Mesendoderm (in vitro differentiated cells): ENCODE measurements at regions not wholly inside any gene's neighbourhood (a gene's known extent, or its start where the extent isn't known, plus 50 kb on each side); places are given as distances from the start of the nearest gene placed in this dataset.

Source experiments
- DNase-seq: peaks from one replicate; pipeline ENCODE4 v3.0.0; 2013
- H2AK5ac ChIP-seq: 2 replicates; pipeline ENCODE4 v1.6.1; 2013; ENCODE audit warnings: low read length, inconsistent platforms
- H2BK120ac ChIP-seq: 2 replicates; pipeline ENCODE4 v1.6.1; 2013; ENCODE audit warnings: low read depth, mild to moderate bottlenecking, low read length, moderate library complexity, mixed read lengths
- H2BK15ac ChIP-seq: replicated peaks from 2 replicates; pipeline ENCODE4 v1.6.1; 2013; ENCODE audit warnings: low read depth, mild to moderate bottlenecking, moderate library complexity
- H2BK5ac ChIP-seq: 2 replicates; pipeline ENCODE4 v1.6.1; 2013; ENCODE audit warnings: low read length, inconsistent platforms
- H3K18ac ChIP-seq: 2 replicates; pipeline ENCODE4 v1.6.1; 2013; ENCODE audit warnings: mild to moderate bottlenecking, low read length, mixed read lengths
- H3K23ac ChIP-seq: one replicate; pipeline ENCODE4 v1.6.1; 2013; ENCODE audit warnings: low read length
- H3K27ac ChIP-seq: 2 replicates; pipeline ENCODE4 v1.5.1; 2013; ENCODE audit warnings: low read depth, mild to moderate bottlenecking, inconsistent platforms, low read length, moderate library complexity
- H3K27me3 ChIP-seq: 2 replicates; pipeline ENCODE4 v1.6.1; 2013; ENCODE audit warnings: low read length, control low read depth, mild to moderate bottlenecking, inconsistent platforms; ENCODE audit not compliant: insufficient read depth, poor library complexity
- H3K36me3 ChIP-seq: 2 replicates; pipeline ENCODE4 v1.6.1; 2013; ENCODE audit warnings: low read length, inconsistent platforms; ENCODE audit not compliant: control insufficient read depth, insufficient read depth
- H3K4ac ChIP-seq: one replicate; pipeline ENCODE4 v1.6.1; 2013; ENCODE audit warnings: low read depth, mild to moderate bottlenecking, low read length, moderate library complexity
- H3K4me1 ChIP-seq: 2 replicates; pipeline ENCODE4 v1.6.1; 2013; ENCODE audit warnings: low read depth, low read length, inconsistent platforms; ENCODE audit not compliant: control insufficient read depth
- H3K4me2 ChIP-seq: 2 replicates; pipeline ENCODE4 v1.6.1; 2013; ENCODE audit warnings: low read length
- H3K4me3 ChIP-seq: 2 replicates; pipeline ENCODE4 v1.5.1; 2013; ENCODE audit warnings: mild to moderate bottlenecking, low read length
- H3K56ac ChIP-seq: one replicate; pipeline ENCODE4 v1.6.1; 2013; ENCODE audit warnings: low read length
- H3K79me1 ChIP-seq: 2 replicates; pipeline ENCODE4 v1.6.1; 2013; ENCODE audit warnings: low read length, inconsistent platforms
- H3K79me2 ChIP-seq: 2 replicates; pipeline ENCODE4 v1.6.1; 2013; ENCODE audit warnings: mild to moderate bottlenecking, low read length; ENCODE audit not compliant: control insufficient read depth, insufficient read depth
- H3K9ac ChIP-seq: 2 replicates; pipeline ENCODE4 v1.6.1; 2013; ENCODE audit warnings: low read length, inconsistent platforms
- H4K5ac ChIP-seq: one replicate; pipeline ENCODE4 v1.6.1; 2013; ENCODE audit warnings: low read length
- H4K8ac ChIP-seq: one replicate; pipeline ENCODE4 v1.6.1; 2013; ENCODE audit warnings: low read depth, mild to moderate bottlenecking, control low read depth, low read length, moderate library complexity
- WGBS: extraction: QIAGEN DNeasy Blood & Tissue Kit; methylation state at CpG from one replicate; pipeline ENCODE4 v1.1.7; 2013; ENCODE audit warnings: low lambda C conversion rate, missing lambda C conversion rate; ENCODE audit not compliant: insufficient coverage; ENCODE audit errors: extremely low coverage; 5-methylcytosine and 5-hydroxymethylcytosine counted together

DNA sequence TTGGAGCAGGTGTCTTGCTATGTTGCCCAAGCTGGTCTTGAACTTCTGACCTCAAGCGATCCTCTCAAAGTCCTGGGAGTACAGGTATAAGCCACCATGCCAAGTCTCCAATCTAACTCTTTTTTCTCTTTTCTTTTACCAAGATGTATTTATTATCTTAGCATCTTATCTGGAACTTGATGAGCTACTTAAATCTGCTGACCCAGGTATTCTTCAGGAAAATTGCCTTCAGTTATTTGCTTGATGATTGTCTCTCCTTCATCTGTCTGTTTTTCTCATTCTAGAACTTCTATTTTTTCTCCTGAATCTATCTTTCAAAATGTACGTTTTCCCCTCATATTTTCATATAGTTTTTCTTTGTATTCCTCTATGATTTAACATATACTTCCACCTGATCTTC, 158.2 kb upstream of the DMAC1 start:
- no peak overlapping the region for H4K5ac ChIP-seq
- no peak overlapping the region for H2BK5ac ChIP-seq
- no peak overlapping the region for H3K27ac ChIP-seq
- H2BK15ac ChIP-seq: no peak overlapping the region
- H3K23ac ChIP-seq: no peak overlapping the region
- no peak overlapping the region for H3K4ac ChIP-seq
- H3K56ac ChIP-seq: no peak overlapping the region
- no peak overlapping the region for H4K8ac ChIP-seq
- no peak overlapping the region for H3K9ac ChIP-seq
- no peaks in the 10 kb centered on the region for H3K79me1 ChIP-seq
- H3K79me2 ChIP-seq: no peaks in the 10 kb centered on the region
- no peak overlapping the region for H2BK120ac ChIP-seq
- H3K4me3 ChIP-seq: no peak overlapping the region
- no peaks in the 10 kb centered on the region for H3K27me3 ChIP-seq
- WGBS: no CpG with 5 or more reads among the region's 2 CpGs
- H2AK5ac ChIP-seq: no peak overlapping the region
- H3K4me2 ChIP-seq: no peak overlapping the region
- no peak for DNase-seq
- no peak overlapping the region for H3K18ac ChIP-seq
- peaks cover 3% of the 10 kb centered on the region for H3K4me1 ChIP-seq
- H3K36me3 ChIP-seq: no peaks in the 10 kb centered on the region

DNA sequence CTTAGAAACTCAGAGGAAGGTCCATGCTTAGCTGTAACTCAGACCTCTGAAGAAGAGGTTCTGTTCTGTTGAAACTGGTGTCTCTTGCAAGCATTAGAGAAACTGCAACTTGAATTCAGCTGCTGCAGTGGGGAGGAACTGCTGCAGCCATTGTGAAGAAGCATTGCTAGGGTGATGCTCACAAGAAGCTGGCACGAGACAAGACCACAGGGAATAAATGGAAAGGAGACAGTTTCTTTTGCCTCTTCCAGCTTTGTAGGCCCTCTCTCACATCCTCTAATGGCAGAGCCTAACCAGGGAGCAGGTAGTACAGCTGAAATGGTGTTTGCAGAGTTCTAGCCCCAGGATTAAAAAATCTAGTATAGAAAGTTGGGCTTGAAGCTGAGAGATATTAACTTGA, 148.0 kb upstream of the DMAC1 start:
- WGBS: no CpG with 5 or more reads among the region's 1 CpG
- Histone ChIP-seq H3K18ac (no peak overlapping the region), H3K4ac (no peak overlapping the region), H2AK5ac (no peak overlapping the region), H3K79me2 (no peaks in the 10 kb centered on the region), H3K79me1 (no peaks in the 10 kb centered on the region), H3K4me1 (no peaks in the 10 kb centered on the region), H2BK15ac (no peak overlapping the region), H3K27ac (no peak overlapping the region), H4K5ac (no peak overlapping the region), H4K8ac (no peak overlapping the region), H3K56ac (no peak overlapping the region), H3K36me3 (no peaks in the 10 kb centered on the region), H3K4me3 (no peak overlapping the region), H2BK5ac (no peak overlapping the region), H3K23ac (no peak overlapping the region), H2BK120ac (no peak overlapping the region), H3K4me2 (no peak overlapping the region), H3K27me3 (no peaks in the 10 kb centered on the region), H3K9ac (no peak overlapping the region)
- DNase-seq: no peak

DNA sequence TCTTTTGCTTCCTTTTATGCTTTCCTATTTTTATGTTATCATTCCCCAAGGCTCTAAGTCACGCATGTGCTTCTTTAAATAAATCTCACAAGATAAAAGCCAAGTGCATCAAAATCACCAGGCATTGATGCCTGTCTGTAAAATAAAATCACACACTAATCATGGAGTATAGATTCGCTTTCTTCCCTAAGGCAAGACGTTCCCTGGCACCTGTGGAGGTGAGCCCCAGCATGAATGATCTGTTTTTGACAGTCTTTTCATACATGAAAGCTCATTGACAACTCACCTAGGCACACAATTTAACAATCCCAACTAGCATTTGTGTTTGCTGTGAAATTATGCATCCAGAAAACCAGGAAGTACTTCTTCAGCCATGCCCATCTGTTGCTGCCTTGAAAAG, 146.9 kb upstream of the DMAC1 start:
- Histone ChIP-seq H2BK15ac (no peak overlapping the region), H3K27ac (no peak overlapping the region), H4K5ac (no peak overlapping the region), H3K4me2 (no peak overlapping the region), H3K56ac (no peak overlapping the region), H2BK120ac (no peak overlapping the region), H3K4me1 (no peaks in the 10 kb centered on the region), H3K79me2 (no peaks in the 10 kb centered on the region), H3K79me1 (no peaks in the 10 kb centered on the region), H2AK5ac (no peak overlapping the region), H3K9ac (no peak overlapping the region), H3K18ac (no peak overlapping the region), H3K4ac (no peak overlapping the region), H2BK5ac (no peak overlapping the region), H3K36me3 (no peaks in the 10 kb centered on the region), H3K4me3 (no peak overlapping the region), H3K27me3 (no peaks in the 10 kb centered on the region), H4K8ac (no peak overlapping the region), H3K23ac (no peak overlapping the region)
- no peak for DNase-seq
- no CpG with 5 or more reads among the region's 3 CpGs for WGBS

- Histone ChIP-seq H2BK5ac (no peak overlapping the region), H3K79me2 (no peaks in the 10 kb centered on the region), H4K8ac (no peak overlapping the region), H2AK5ac (no peak overlapping the region), H3K23ac (no peak overlapping the region), H3K4me3 (no peak overlapping the region), H3K79me1 (no peaks in the 10 kb centered on the region), H3K4me1 (no peaks in the 10 kb centered on the region), H4K5ac (no peak overlapping the region), H2BK15ac (no peak overlapping the region), H3K56ac (no peak overlapping the region), H3K36me3 (no peaks in the 10 kb centered on the region), H3K4ac (no peak overlapping the region), H3K18ac (no peak overlapping the region), H2BK120ac (no peak overlapping the region), H3K27me3 (no peaks in the 10 kb centered on the region), H3K4me2 (no peak overlapping the region), H3K27ac (no peak overlapping the region), H3K9ac (no peak overlapping the region)
- WGBS: no CpG with 5 or more reads among the region's 2 CpGs
- no peak for DNase-seq
These were observed 145.0 kb upstream of the DMAC1 start for GRCh38 chr9:7944572-7944971.

GRCh38 chr9:7937761-7938491, 138.3 kb upstream of the DMAC1 start:
- Histone ChIP-seq H3K79me1 (no peaks in the 10 kb centered on the region), H2BK120ac (no peak overlapping the region), H3K27ac (no peak overlapping the region), H3K56ac (no peak overlapping the region), H3K23ac (no peak overlapping the region), H4K8ac (no peak overlapping the region), H3K4me2 (no peak overlapping the region), H2BK15ac (no peak overlapping the region), H3K9ac (no peak overlapping the region), H3K36me3 (no peaks in the 10 kb centered on the region), H4K5ac (no peak overlapping the region), H3K27me3 (no peaks in the 10 kb centered on the region), H2BK5ac (no peak overlapping the region), H3K4me3 (no peak overlapping the region), H3K79me2 (no peaks in the 10 kb centered on the region), H3K4me1 (no peaks in the 10 kb centered on the region), H3K4ac (no peak overlapping the region), H2AK5ac (no peak overlapping the region), H3K18ac (no peak overlapping the region)
- no CpG with 5 or more reads among the region's 7 CpGs for WGBS
- DNase-seq: no peak

GRCh38 chr9:7936996-7937395, 137.4 kb upstream of the DMAC1 start:
- Histone ChIP-seq H3K4me1 (no peaks in the 10 kb centered on the region), H3K36me3 (no peaks in the 10 kb centered on the region), H2AK5ac (no peak overlapping the region), H3K27ac (no peak overlapping the region), H3K56ac (no peak overlapping the region), H3K18ac (no peak overlapping the region), H2BK5ac (no peak overlapping the region), H2BK15ac (no peak overlapping the region), H3K79me1 (no peaks in the 10 kb centered on the region), H2BK120ac (no peak overlapping the region), H3K4ac (no peak overlapping the region), H4K5ac (no peak overlapping the region), H3K79me2 (no peaks in the 10 kb centered on the region), H3K27me3 (no peaks in the 10 kb centered on the region), H3K23ac (no peak overlapping the region), H3K4me2 (no peak overlapping the region), H4K8ac (no peak overlapping the region), H3K9ac (no peak overlapping the region), H3K4me3 (no peak overlapping the region)
- WGBS: no CpG with 5 or more reads among the region's 1 CpG
- DNase-seq: no peak
